IMR-90 (cell line): ENCODE measurements at regions not wholly inside any gene's neighbourhood (a gene's known extent, or its start where the extent isn't known, plus 50 kb on each side); places are given as distances from the start of the nearest gene placed in this dataset.

Experiments used
- ATAC-seq: fragments of 200-7000 bp; cut with Tn5 transposase; 2 replicates; pipeline ENCODE4 v1.9.1; 2020; ENCODE audit warnings: low read depth, mild to moderate bottlenecking, moderate library complexity
- BruUV-seq: library from RNA; stranded (reverse); fragments of 400-500 nt; replicated peaks from 2 replicates; lab custom pipeline; 2021; lab: Mats Ljungman, UMichigan
- CTCF ChIA-PET: fragments of 300-600 bp; formaldehyde crosslinking; extraction: SDS; loops from one replicate; lab custom pipeline; 2021; ENCODE audit warnings: antibody characterized with exemption; lab: Yijun Ruan, JAX
- POLR2A ChIA-PET: fragments of 300-600 bp; sonication (Branson Sonifier 250); formaldehyde crosslinking; loops from one replicate; lab custom pipeline; 2022; ENCODE audit warnings: antibody characterized with exemption; ENCODE audit not compliant: unreplicated experiment; lab: Charles Lee
- DNase-seq: peaks from one replicate; pipeline ENCODE4 v3.0.0; 2013
- H2AFZ ChIP-seq: replicated peaks from 2 replicates; pipeline ENCODE3; 2013; ENCODE audit warnings: low read length, mild to moderate bottlenecking; ENCODE audit not compliant: poor library complexity
- H2AK5ac ChIP-seq: 2 replicates; pipeline ENCODE4 v1.6.1; 2013; ENCODE audit warnings: low read depth, low read length, inconsistent platforms
- H2AK9ac ChIP-seq: replicated peaks from 2 replicates; pipeline ENCODE3; 2013; ENCODE audit warnings: mild to moderate bottlenecking, low read depth, low read length, moderate library complexity; ENCODE audit not compliant: poor library complexity
- H2BK120ac ChIP-seq: 2 replicates; pipeline ENCODE4 v1.6.1; 2013; ENCODE audit warnings: low read depth, low read length, inconsistent platforms
- H2BK15ac ChIP-seq: 3 replicates; pipeline ENCODE4 v1.6.1; 2013; ENCODE audit warnings: low read depth, low read length, inconsistent platforms
- H2BK20ac ChIP-seq: 2 replicates; pipeline ENCODE4 v1.6.1; 2013; ENCODE audit warnings: low read depth, mild to moderate bottlenecking, inconsistent platforms, low read length, moderate library complexity
- H2BK5ac ChIP-seq: 2 replicates; pipeline ENCODE4 v1.6.1; 2013; ENCODE audit warnings: mild to moderate bottlenecking, low read depth, low read length, inconsistent platforms; ENCODE audit not compliant: poor library complexity, severe bottlenecking
- H3K14ac ChIP-seq: replicated peaks from 2 replicates; pipeline ENCODE4 v1.6.1; 2013; ENCODE audit warnings: low read depth, low read length, inconsistent platforms
- H3K18ac ChIP-seq: 2 replicates; pipeline ENCODE4 v1.6.1; 2013; ENCODE audit warnings: low read depth, low read length, control low read depth
- H3K23ac ChIP-seq: 2 replicates; pipeline ENCODE4 v1.6.1; 2013; ENCODE audit warnings: low read depth, low read length, inconsistent platforms
- H3K27ac ChIP-seq: 2 replicates; pipeline ENCODE4 v1.5.1; 2013; ENCODE audit warnings: mild to moderate bottlenecking, control low read depth, low read length; ENCODE audit not compliant: insufficient read depth
- H3K27me3 ChIP-seq: 2 replicates; pipeline ENCODE4 v1.6.1; 2013; ENCODE audit warnings: low read length; ENCODE audit not compliant: control insufficient read depth, insufficient read depth
- H3K36me3 ChIP-seq: 2 replicates; pipeline ENCODE4 v1.6.1; 2013; ENCODE audit warnings: low read length, mixed read lengths; ENCODE audit not compliant: control insufficient read depth, insufficient read depth
- H3K4ac ChIP-seq: 2 replicates; pipeline ENCODE4 v1.6.1; 2013; ENCODE audit warnings: low read depth, low read length, inconsistent platforms
- H3K4me1 ChIP-seq: 2 replicates; pipeline ENCODE4 v1.6.1; 2013; ENCODE audit warnings: low read length, mixed read lengths; ENCODE audit not compliant: control insufficient read depth, insufficient read depth
- H3K4me2 ChIP-seq: 2 replicates; pipeline ENCODE4 v1.6.1; 2013; ENCODE audit warnings: low read depth, mild to moderate bottlenecking, control low read depth, low read length, moderate library complexity
- H3K4me3 ChIP-seq: 2 replicates; pipeline ENCODE4 v1.5.1; 2013; ENCODE audit warnings: low read depth, mild to moderate bottlenecking, control low read depth, low read length, moderate library complexity; ENCODE audit not compliant: insufficient read depth
- H3K56ac ChIP-seq: 2 replicates; pipeline ENCODE4 v1.6.1; 2013; ENCODE audit warnings: low read length, inconsistent platforms; ENCODE audit not compliant: insufficient read depth; ENCODE audit errors: extremely low read depth
- H3K79me1 ChIP-seq, 2 experiments: 2 replicates each; pipeline ENCODE4 v1.6.1; 2013; ENCODE audit warnings: low read length in 2 of 2, inconsistent platforms in 1 of 2, low read depth in 1 of 2
- H3K9ac ChIP-seq: 2 replicates; pipeline ENCODE4 v1.6.1; 2013; ENCODE audit warnings: low read depth, low read length, control low read depth
- H3K9me1 ChIP-seq: 2 replicates; pipeline ENCODE4 v1.6.1; 2013; ENCODE audit warnings: low read length, inconsistent platforms; ENCODE audit not compliant: insufficient read depth
- H3K9me3 ChIP-seq: 2 replicates; pipeline ENCODE4 v1.6.1; 2013; ENCODE audit warnings: low read length; ENCODE audit not compliant: control insufficient read depth, insufficient read depth
- H4K20me1 ChIP-seq: 2 replicates; pipeline ENCODE4 v1.6.1; 2013; ENCODE audit warnings: low read length, inconsistent platforms; ENCODE audit not compliant: insufficient read depth
- H4K5ac ChIP-seq: 2 replicates; pipeline ENCODE4 v1.6.1; 2013; ENCODE audit warnings: mild to moderate bottlenecking, low read depth, low read length, control low read depth
- H4K8ac ChIP-seq, 2 experiments: 2 replicates each; pipeline ENCODE4 v1.6.1; 2013; ENCODE audit warnings: low read depth in 2 of 2, low read length in 2 of 2, control low read depth in 1 of 2, inconsistent platforms in 1 of 2
- H4K91ac ChIP-seq: 2 replicates; pipeline ENCODE4 v1.6.1; 2013; ENCODE audit warnings: low read depth, low read length, inconsistent platforms; ENCODE audit not compliant: insufficient read depth
- BHLHE40 ChIP-seq: fragments of 150-350 bp; IDR thresholded peaks from 2 replicates; pipeline ENCODE4 v1.6.1; 2016; ENCODE audit warnings: mild to moderate bottlenecking, low read depth, low read length
- CEBPB ChIP-seq: IDR thresholded peaks from 2 replicates; pipeline ENCODE4 v1.6.1; 2012; ENCODE audit warnings: low read depth, low read length, improper control_type of control experiment
- CHD1 ChIP-seq: IDR thresholded peaks from 2 replicates; pipeline ENCODE4 v1.6.1; 2012; ENCODE audit warnings: low read depth, low read length, improper control_type of control experiment
- CTCF ChIP-seq: conservative IDR thresholded peaks from 2 replicates; pipeline ENCODE4 v1.5.1; 2012; ENCODE audit warnings: mild to moderate bottlenecking, low read depth, low read length, improper control_type of control experiment
- ELK1 ChIP-seq: fragments of 150-350 bp; IDR thresholded peaks from 2 replicates; pipeline ENCODE4 v1.6.1; 2016; ENCODE audit warnings: low read depth, mild to moderate bottlenecking, low read length, moderate library complexity, borderline replicate concordance
- FOS ChIP-seq: fragments of 150-350 bp; IDR thresholded peaks from 2 replicates; pipeline ENCODE4 v1.6.1; 2016; ENCODE audit warnings: low read depth, low read length
- MAFK ChIP-seq: IDR thresholded peaks from 2 replicates; pipeline ENCODE4 v1.6.1; 2012; ENCODE audit warnings: low read depth, low read length, improper control_type of control experiment
- MAZ ChIP-seq: IDR thresholded peaks from 2 replicates; pipeline ENCODE4 v1.6.1; 2012; ENCODE audit warnings: low read depth, mild to moderate bottlenecking, low read length, improper control_type of control experiment, moderate library complexity, borderline replicate concordance
- MXI1 ChIP-seq: IDR thresholded peaks from 2 replicates; pipeline ENCODE4 v1.6.1; 2012; ENCODE audit warnings: low read depth, mild to moderate bottlenecking, low read length, moderate library complexity, borderline replicate concordance
- NFE2L2 ChIP-seq: fragments of 150-350 bp; IDR thresholded peaks from 2 replicates; pipeline ENCODE4 v1.6.1; 2016; ENCODE audit warnings: low read depth, mild to moderate bottlenecking, low read length
- POLR2A ChIP-seq: IDR thresholded peaks from 2 replicates; pipeline ENCODE4 v1.6.1; 2012; ENCODE audit warnings: mild to moderate bottlenecking, low read depth, low read length
- RAD21 ChIP-seq: IDR thresholded peaks from 2 replicates; pipeline ENCODE4 v1.6.1; 2012; ENCODE audit warnings: low read length, improper control_type of control experiment
- RCOR1 ChIP-seq: IDR thresholded peaks from 2 replicates; pipeline ENCODE4 v1.6.1; 2012; ENCODE audit warnings: mild to moderate bottlenecking, low read length, improper control_type of control experiment; ENCODE audit not compliant: insufficient replicate concordance
- RFX5 ChIP-seq: IDR thresholded peaks from 2 replicates; pipeline ENCODE4 v1.8.0; 2012; ENCODE audit warnings: low read depth, mild to moderate bottlenecking, low read length, moderate library complexity
- SMC3 ChIP-seq: fragments of 150-350 bp; IDR thresholded peaks from 2 replicates; pipeline ENCODE4 v1.6.1; 2016; ENCODE audit warnings: low read depth, mild to moderate bottlenecking, antibody characterized with exemption, low read length, moderate library complexity
- USF2 ChIP-seq: fragments of 150-350 bp; IDR thresholded peaks from 2 replicates; pipeline ENCODE4 v1.6.1; 2017; ENCODE audit warnings: mild to moderate bottlenecking, antibody characterized with exemption, low read length, low read depth
- WGBS, 2 experiments: methylation state at CpG; one replicate each; pipeline versions ENCODE4 v1.1.5 to v1.1.7; 2013; ENCODE audit warnings: missing lambda C conversion rate in 2 of 2; ENCODE audit not compliant: insufficient read length in 1 of 2; ENCODE audit errors: extremely low coverage in 2 of 2; 5-methylcytosine and 5-hydroxymethylcytosine counted together
- dilution Hi-C: fragments of 300-500 bp; cut with HindIII; formaldehyde crosslinking; loops from one replicate; pipeline ENCODE4 v1.14.3; 2018; ENCODE audit warnings: low sequenced_read_pairs; ENCODE audit not compliant: unreplicated experiment
- in situ Hi-C: fragments of 300-500 bp; cut with MboI; formaldehyde crosslinking; loops from 3 replicates; pipeline ENCODE4 v1.14.3; 2019; ENCODE audit warnings: low sequenced_read_pairs, inconsistent platforms, mixed read lengths
- intact Hi-C: fragments of 100-400 bp; cut with micrococcal nuclease; formaldehyde crosslinking; loops from 2 replicates; pipeline ENCODE4 v1.10.0; 2022

- no CpG with 5 or more reads among the region's 3 CpGs for WGBS, 2 experiments
- Histone ChIP-seq H2AFZ (no peak overlapping the region), H2BK15ac (no peak overlapping the region), H2AK5ac (no peak overlapping the region), H3K27ac (no peak overlapping the region), H2BK120ac (no peak overlapping the region), H2BK5ac (no peak overlapping the region), H3K9ac (no peak overlapping the region), H2BK20ac (no peak overlapping the region), H3K9me1 (no peaks in the 10 kb centered on the region), H4K91ac (no peak overlapping the region), H3K14ac (no peak overlapping the region), H3K79me1 (no peaks in the 10 kb centered on the region), H3K9me3 (no peaks in the 10 kb centered on the region), H3K4me3 (no peak overlapping the region), H4K20me1 (no peaks in the 10 kb centered on the region), H3K4me1 (no peaks in the 10 kb centered on the region), H3K4ac (no peak overlapping the region), H3K18ac (no peak overlapping the region), H3K56ac (no peak overlapping the region), H4K8ac (no peak overlapping the region), H2AK9ac (no peak overlapping the region), H3K36me3 (no peaks in the 10 kb centered on the region), H3K4me2 (no peak overlapping the region), H4K5ac (no peak overlapping the region), H3K27me3 (no peaks in the 10 kb centered on the region), H3K23ac (no peak overlapping the region)
- no peak for ATAC-seq
- intact Hi-C loops (no loop called here), in situ Hi-C loops (no loop called here), dilution Hi-C loops (no loop called here)
- no peak for DNase-seq
- BruUV-seq = no TSS peak
- ChIA-PET POLR2A (no interaction called here), CTCF (no interaction called here)
- TF ChIP-seq CTCF (no peak), CHD1 (no peak), RFX5 (no peak), SMC3 (no peak), NFE2L2 (no peak), ELK1 (no peak), RAD21 (no peak), USF2 (no peak), MXI1 (no peak), POLR2A (no peak), CEBPB (no peak), MAZ (no peak), FOS (no peak), RCOR1 (no peak), BHLHE40 (no peak), MAFK (no peak)
Measured at GRCh38 chr5:21398511-21398910, 1410.5 kb upstream of the CDH18 start.
